HG03039 (cell line): ENCODE measurements at regions not wholly inside any gene's neighbourhood (a gene's known extent, or its start where the extent isn't known, plus 50 kb on each side); places are given as distances from the start of the nearest gene placed in this dataset.

ENCODE experiments used
- ATAC-seq: cut with Tn5 transposase; IDR thresholded peaks from one replicate; pipeline ENCODE4 v1.9.1; 2021; ENCODE audit warnings: mild to moderate bottlenecking, moderate library complexity; ENCODE audit not compliant: unreplicated experiment

DNA sequence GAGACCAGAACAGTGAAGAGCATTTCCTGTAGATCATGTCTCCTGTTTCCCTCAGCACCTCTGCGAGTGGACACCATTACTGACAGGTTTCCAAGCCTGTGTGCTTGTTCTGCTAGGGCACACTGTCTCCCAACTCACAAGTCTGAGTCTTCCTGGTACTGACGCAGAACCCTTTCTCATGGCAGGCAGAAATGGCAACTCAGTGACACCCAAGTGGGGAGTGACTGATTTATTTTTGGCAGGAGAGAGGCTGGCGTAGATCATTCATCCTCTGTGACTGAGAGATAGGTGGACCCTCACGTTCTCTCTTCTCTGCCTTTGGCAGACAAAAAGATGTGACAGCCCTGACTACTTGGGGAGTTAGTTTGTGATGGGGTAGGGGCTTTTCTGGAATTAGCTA, 183.4 kb downstream of the RFC3 start:
- ATAC-seq = no peak

- ATAC-seq = no peak
Observed at GRCh38 chr13:34002141-34002540, 184.2 kb downstream of the RFC3 start.

GRCh38 chr13:34002924-34003323, 185.0 kb downstream of the RFC3 start:
- ATAC-seq = no peak

GRCh38 chr13:34003656-34004055, 185.7 kb downstream of the RFC3 start:
- no peak for ATAC-seq

DNA sequence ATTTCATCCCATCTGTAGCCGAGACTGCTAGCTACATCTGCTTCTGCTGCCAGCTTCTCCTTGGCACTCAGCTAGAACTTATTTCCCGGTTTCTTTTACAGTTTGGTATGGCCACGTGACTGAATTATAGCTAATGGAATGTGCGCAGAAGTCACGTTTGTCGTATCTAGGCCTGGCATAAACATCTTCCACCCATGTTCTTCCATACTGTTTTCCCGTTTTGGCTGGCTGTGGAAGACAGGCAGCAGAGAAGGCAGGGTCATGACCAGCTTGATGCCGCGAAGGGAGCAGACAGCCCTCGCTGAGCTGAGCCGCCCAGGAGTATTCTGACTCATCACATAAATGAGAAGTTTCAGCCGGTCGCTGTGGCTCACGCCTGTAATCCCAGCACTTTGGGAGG, 186.7 kb downstream of the RFC3 start:
- ATAC-seq = no peak

GRCh38 chr13:34006011-34006410, 188.1 kb downstream of the RFC3 start:
- ATAC-seq = no peak

GRCh38 chr13:34011552-34012085, 193.7 kb downstream of the RFC3 start:
- no peak for ATAC-seq

DNA sequence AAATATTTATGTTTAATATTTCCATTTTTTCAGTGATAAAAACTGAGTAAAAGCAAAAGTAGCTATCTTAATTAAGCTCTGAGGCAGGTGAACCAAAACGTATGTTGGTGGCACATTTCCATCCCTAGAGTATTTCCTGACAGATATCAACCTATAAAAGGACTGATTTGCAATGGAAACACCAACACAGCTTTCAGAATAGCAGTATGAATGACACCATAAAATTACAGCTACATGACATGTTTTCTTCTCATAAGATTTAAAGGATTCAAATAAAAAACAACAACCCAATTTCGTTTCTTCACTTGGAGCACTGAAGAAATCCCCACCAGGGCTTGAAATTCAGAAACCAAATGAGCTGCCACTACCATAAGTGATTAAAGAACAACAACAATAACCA, 194.4 kb downstream of the RFC3 start:
- no peak for ATAC-seq

DNA sequence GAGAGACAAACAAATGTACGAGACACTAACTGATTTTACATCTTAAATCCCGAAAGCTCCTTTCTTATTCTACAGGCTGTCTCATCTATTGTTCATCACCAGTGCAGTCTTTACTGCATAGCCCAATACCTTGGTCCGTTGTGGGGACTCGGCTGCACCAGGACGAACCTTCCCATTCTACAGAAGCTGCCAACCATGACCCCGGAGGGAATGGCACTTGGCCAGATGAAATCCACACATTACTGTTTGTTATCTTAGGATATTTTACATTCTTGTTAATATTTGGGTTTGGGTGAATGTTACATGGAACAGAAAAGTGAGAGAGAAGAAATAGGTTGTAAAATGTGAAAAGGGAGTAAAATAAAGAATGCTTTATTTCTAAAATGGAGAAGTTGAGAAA, 195.1 kb downstream of the RFC3 start:
- no peak for ATAC-seq

DNA sequence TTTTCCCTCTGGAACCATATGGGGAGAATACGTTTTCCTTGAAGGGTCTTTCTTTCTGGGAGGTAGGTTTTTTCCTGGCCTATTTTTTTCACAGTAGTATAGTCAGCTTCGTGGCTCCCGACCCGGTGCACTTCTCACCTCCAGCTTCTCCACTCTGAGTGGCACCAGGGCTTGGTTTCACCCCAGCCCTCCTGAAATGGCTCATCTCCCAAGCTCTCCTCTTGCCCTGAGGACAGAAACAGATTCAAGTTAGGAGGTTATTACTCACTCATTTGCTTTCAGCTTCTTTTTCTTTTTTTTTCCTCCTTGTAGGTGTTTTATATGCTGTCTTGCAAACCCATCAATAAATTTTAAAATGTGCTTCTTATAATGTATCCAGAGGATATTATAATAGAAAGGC, 199.3 kb downstream of the RFC3 start:
- no peak for ATAC-seq

- ATAC-seq = no peak
Observed at GRCh38 chr13:34019870-34020269, 201.9 kb downstream of the RFC3 start.

DNA sequence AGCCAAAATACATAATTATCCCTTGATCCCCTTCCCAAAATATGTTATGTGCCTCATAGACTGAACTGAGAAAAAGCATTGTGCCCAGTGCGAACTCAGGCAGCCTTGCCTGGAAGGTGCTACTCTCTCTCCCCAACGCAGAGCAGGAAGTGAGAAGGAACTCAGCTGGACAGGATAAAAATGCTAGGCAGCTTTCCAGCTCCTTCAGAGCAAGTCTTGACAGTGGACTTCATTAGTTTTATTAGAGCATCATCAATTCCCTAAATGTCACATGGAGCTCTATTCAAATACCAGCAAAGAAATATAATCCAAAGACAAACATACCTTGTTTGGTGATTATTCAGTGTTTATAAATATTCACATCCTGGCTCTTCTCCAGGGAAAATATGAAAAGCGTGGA, 202.4 kb downstream of the RFC3 start:
- no peak for ATAC-seq

DNA sequence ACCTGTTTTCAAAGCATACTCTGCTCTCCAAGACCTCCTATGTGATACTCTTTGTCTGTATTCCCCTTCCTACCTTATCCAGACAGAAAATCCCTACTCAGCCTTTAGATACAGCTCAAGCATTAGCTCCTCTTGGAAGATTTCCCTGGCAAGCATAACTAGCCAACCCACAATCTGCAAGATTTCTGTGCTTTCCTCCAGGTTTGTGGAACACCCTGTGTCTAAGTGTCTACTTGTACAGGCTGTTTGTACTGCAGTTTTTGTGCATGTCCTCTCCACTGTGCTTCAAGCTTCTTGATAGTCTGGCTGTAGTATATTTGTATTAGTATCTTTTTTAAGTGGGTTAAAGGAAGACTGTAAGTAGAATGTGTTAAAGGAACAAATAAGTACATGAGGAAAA, 203.7 kb downstream of the RFC3 start:
- no peak for ATAC-seq

DNA sequence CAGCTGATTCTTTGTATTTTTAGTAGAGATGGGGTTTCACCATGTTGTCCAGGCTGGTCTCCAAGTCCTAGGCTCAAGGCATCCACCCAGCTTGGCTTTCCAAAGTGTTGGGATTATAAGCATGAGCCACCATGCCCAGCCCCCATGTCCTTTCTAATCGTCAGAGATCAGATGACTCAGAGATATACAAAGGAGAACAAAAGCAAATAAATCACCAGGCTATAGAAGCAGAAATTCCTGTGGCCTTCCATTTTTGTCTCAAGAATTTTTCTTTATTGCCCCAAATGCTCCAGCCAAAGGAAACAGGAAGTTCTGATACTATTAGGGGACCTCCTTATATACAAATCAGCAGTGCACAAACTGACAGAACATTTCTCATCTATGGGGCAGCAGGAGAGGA, 207.8 kb downstream of the RFC3 start:
- no peak for ATAC-seq

- ATAC-seq = no peak
Observed at GRCh38 chr13:34026308-34026707, 208.4 kb downstream of the RFC3 start.

- ATAC-seq = no peak
Observed at GRCh38 chr13:34028496-34029442, 210.8 kb downstream of the RFC3 start.

GRCh38 chr13:34030782-34031181, 212.8 kb downstream of the RFC3 start:
- ATAC-seq = no peak

DNA sequence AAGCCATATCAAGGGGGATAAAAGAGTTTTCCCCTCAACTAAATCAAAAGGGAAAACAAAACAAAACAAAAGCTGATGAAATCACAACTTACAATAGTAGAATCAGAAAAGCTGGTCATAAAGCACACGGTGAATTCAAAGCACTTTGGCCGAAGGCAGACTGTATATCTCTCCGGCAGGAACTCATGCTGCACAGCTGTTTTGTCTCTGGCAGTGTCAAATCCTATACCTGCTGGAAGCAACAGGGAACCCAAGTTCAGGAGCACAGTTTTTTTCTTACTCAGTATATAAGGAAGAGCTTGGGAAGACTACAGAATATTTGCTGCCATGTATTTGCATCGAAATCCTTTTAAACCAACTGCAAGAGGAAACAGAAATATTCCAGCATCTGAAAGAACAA, 213.7 kb downstream of the RFC3 start:
- ATAC-seq = no peak

DNA sequence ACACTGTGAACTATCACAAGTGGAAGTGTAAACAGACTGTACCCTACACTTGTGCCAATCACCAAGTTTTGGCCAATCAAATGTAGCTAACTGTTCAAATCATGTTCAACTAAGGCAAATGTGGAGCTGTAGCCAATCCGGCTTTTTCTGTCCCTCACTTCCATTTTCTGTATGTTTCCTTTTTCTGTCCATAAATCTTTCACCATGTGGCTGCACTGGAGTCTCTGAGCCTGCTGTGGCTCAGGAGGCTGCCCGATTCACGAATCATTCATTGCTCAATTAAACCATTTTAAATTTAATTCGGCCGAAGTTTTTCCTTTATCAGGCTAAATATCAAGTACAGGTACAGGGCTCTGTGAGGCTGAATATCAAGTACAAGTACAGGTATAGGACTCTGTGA, 216.5 kb downstream of the RFC3 start:
- no peak for ATAC-seq

DNA sequence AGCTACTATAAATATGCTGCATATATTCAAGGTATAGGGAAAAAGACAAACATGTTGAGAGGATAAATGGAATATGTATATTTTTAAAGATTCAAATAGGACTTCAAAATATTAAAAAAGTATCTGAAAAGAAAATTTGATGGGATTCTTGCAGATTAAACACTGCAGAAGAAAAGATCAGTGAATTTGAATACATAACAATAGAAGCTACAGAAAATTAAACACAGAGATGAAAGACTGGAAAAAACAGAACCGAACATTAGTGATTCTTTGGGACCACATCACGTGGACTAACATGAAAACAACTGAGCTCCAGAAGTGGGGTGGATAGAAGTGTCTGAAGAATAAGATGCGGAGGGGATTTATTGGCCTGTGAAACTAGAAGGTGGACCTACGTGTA, 217.2 kb downstream of the RFC3 start:
- ATAC-seq = no peak

- no peak for ATAC-seq
Observed at GRCh38 chr13:34035676-34036325, 217.9 kb downstream of the RFC3 start.
